ENCODE measurements at regions not wholly inside any gene's neighbourhood (a gene's known extent, or its start where the extent isn't known, plus 50 kb on each side); places are given as distances from the start of the nearest gene placed in this dataset.
A peak's percentile ranks its signal among the peaks of the same experiment; 100 is the strongest.

GRCh38 chr7:41039981-41040380, 662.9 kb downstream of the INHBA start:
- peaks cover 0 to 8% (median 3%) of the 10 kb centered on the region in 4 donors for H3K9me3 ChIP-seq
- no peaks in the 10 kb centered on the region for H3K36me3 ChIP-seq
- H3K4me1 ChIP-seq: no peaks in the 10 kb centered on the region
- H3K27ac ChIP-seq: no peak overlapping the region
- TF ChIP-seq POLR2AphosphoS5 (IDR thresholded peaks at IDR 0.05): no peak
- TF ChIP-seq CTCF (IDR thresholded peaks at IDR 0.05): no peak
- no peak for TF ChIP-seq POLR2A (IDR thresholded peaks at IDR 0.05)
- TF ChIP-seq EP300 (IDR thresholded peaks at IDR 0.05): no peak
- WGBS, 5 donors: 46 to 86% (median 57%) methylated on average over 3 of the region's 3 CpGs
- no peak overlapping the region for H3K4me3 ChIP-seq
- intact Hi-C loops (cut with DNase I; ENCODE audit: low total_unique reads): no loop called here
- H3K27me3 ChIP-seq: no peaks in the 10 kb centered on the region
- DNase-seq: no peak

- Histone ChIP-seq H3K27ac (no peak overlapping the region), H3K27me3 (no peaks in the 10 kb centered on the region), H3K9me3 (peaks cover 0 to 8% (median 3%) of the 10 kb centered on the region in 4 donors), H3K4me3 (no peak overlapping the region), H3K36me3 (no peaks in the 10 kb centered on the region), H3K4me1 (no peaks in the 10 kb centered on the region)
- TF ChIP-seq CTCF (IDR thresholded peaks at IDR 0.05) (no peak), POLR2A (IDR thresholded peaks at IDR 0.05) (no peak), POLR2AphosphoS5 (IDR thresholded peaks at IDR 0.05) (no peak), EP300 (IDR thresholded peaks at IDR 0.05) (no peak)
- 61 to 75% (median 69%) methylated on average over 4 of the region's 4 CpGs for WGBS, 5 donors
- DNase-seq: no peak
- intact Hi-C loops (cut with DNase I; ENCODE audit: low total_unique reads): no loop called here
These were observed 663.4 kb downstream of the INHBA start for GRCh38 chr7:41039386-41039953.

GRCh38 chr7:41038211-41038610, 664.7 kb downstream of the INHBA start:
- Histone ChIP-seq H3K9me3 (peaks cover 0 to 2% (median 0%) of the 10 kb centered on the region in 4 donors), H3K27me3 (no peaks in the 10 kb centered on the region), H3K27ac (no peak overlapping the region), H3K4me1 (no peaks in the 10 kb centered on the region), H3K4me3 (no peak overlapping the region), H3K36me3 (no peaks in the 10 kb centered on the region)
- DNase-seq: peak in 1 of 2 donors; percentile 22
- TF ChIP-seq POLR2A (IDR thresholded peaks at IDR 0.05): no peak
- TF ChIP-seq CTCF (IDR thresholded peaks at IDR 0.05): no peak
- TF ChIP-seq EP300 (IDR thresholded peaks at IDR 0.05): no peak
- no peak for TF ChIP-seq POLR2AphosphoS5 (IDR thresholded peaks at IDR 0.05)
- intact Hi-C loops (cut with DNase I; ENCODE audit: low total_unique reads): no loop called here
- WGBS, 5 donors: 76 to 87% (median 83%) methylated on average over 5 of the region's 5 CpGs

DNA sequence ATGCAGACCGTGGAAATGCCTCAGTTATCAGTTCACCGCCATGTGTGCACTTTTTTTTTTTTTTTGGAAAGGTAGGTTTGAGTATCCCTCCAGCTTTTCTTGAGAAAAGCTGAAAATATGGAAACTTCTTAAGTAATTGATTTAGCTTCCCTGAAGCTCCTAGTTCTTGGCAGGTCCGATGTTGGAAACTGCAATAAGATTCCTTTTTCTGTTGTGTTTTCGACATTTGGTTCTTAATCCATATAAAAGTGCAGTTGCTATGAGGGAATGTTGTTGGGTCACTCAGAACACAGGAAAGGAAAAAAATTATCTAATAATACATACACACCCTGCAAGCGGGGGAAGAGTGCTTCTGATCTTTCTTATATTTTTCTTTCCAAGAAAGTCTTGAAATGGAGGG, 665.2 kb downstream of the INHBA start:
- H3K27ac ChIP-seq: no peak overlapping the region
- intact Hi-C loops (cut with DNase I; ENCODE audit: low total_unique reads): no loop called here
- H3K4me1 ChIP-seq: no peaks in the 10 kb centered on the region
- no peaks in the 10 kb centered on the region for H3K36me3 ChIP-seq
- DNase-seq: no peak
- no peaks in the 10 kb centered on the region for H3K27me3 ChIP-seq
- TF ChIP-seq EP300 (IDR thresholded peaks at IDR 0.05) (no peak), POLR2A (IDR thresholded peaks at IDR 0.05) (no peak), POLR2AphosphoS5 (IDR thresholded peaks at IDR 0.05) (no peak), CTCF (IDR thresholded peaks at IDR 0.05) (no peak)
- no peak overlapping the region for H3K4me3 ChIP-seq
- no peaks in the 10 kb centered on the region for H3K9me3 ChIP-seq
- 81 to 88% (median 83%) methylated on average over 5 of the region's 5 CpGs for WGBS, 5 donors

All from stomach (tissue), 8 donors.